Lung (tissue), 11 donors: ENCODE measurements at regions not wholly inside any gene's neighbourhood (a gene's known extent, or its start where the extent isn't known, plus 50 kb on each side); places are given as distances from the start of the nearest gene placed in this dataset.

ENCODE experiments used
- ATAC-seq: fragments of 200-7000 bp; cut with Tn5 transposase; one replicate; pipeline ENCODE4 v1.9.1; 2020; ENCODE audit warnings: moderate number of reproducible peaks; ENCODE audit not compliant: insufficient read depth, low FRiP score
- DNase-seq, 3 donors: peaks; one replicate each; pipeline ENCODE4 v3.0.0-alpha.2; 2013 to 2017
- H3K27ac ChIP-seq, 2 donors: one replicate each; pipeline ENCODE4 v1.5.1; 2013; ENCODE audit warnings: mild to moderate bottlenecking in 2 of 2, moderate library complexity in 2 of 2, control low read depth in 1 of 2, inconsistent platforms in 1 of 2, low read depth in 1 of 2, low read length in 1 of 2
- H3K27me3 ChIP-seq, 3 donors: one replicate each; pipeline ENCODE4 v1.5.1; 2013; ENCODE audit warnings: low read length in 2 of 3; ENCODE audit not compliant: control insufficient read depth in 3 of 3, insufficient read depth in 3 of 3
- H3K36me3 ChIP-seq, 4 donors: one replicate each; pipeline ENCODE4 v1.5.1; 2013; ENCODE audit warnings: low read length in 4 of 4, mild to moderate bottlenecking in 1 of 4, moderate library complexity in 1 of 4; ENCODE audit not compliant: control insufficient read depth in 4 of 4, insufficient read depth in 4 of 4
- H3K4me1 ChIP-seq, 5 donors: one replicate each; pipeline ENCODE4 v1.5.1; 2013; ENCODE audit warnings: low read length in 5 of 5, mild to moderate bottlenecking in 2 of 5, moderate library complexity in 1 of 5; ENCODE audit not compliant: control insufficient read depth in 5 of 5, insufficient read depth in 5 of 5
- H3K4me3 ChIP-seq: one replicate; pipeline ENCODE4 v1.5.1; 2013; ENCODE audit warnings: mild to moderate bottlenecking, control low read depth, moderate library complexity
- H3K9ac ChIP-seq, 2 donors: one replicate each; pipeline ENCODE4 v1.5.1; 2013; ENCODE audit warnings: low read length in 2 of 2, control low read depth in 1 of 2; ENCODE audit not compliant: insufficient read depth in 1 of 2
- H3K9me3 ChIP-seq, 4 donors: one replicate each; pipeline ENCODE4 v1.5.1; 2013; ENCODE audit warnings: low read length in 3 of 4, mild to moderate bottlenecking in 1 of 4, moderate library complexity in 1 of 4; ENCODE audit not compliant: control insufficient read depth in 4 of 4, insufficient read depth in 3 of 4
- CTCF ChIP-seq: IDR thresholded peaks from 2 replicates; pipeline ENCODE4 v1.5.1; 2012; ENCODE audit warnings: mild to moderate bottlenecking; ENCODE audit errors: control extremely low read depth, extremely low read depth
- WGBS, 2 donors: extraction: QIAGEN DNeasy Blood & Tissue Kit; methylation state at CpG; one replicate each; pipeline ENCODE4 v1.1.7; 2013; 5-methylcytosine and 5-hydroxymethylcytosine counted together
- donor health status: control.
- donor health status: control.
- donor health status: Bipolar disorder and iron deficiency.
- donor health status: healthy.
- donor health status: DM: yes; HTN: yes; CAD: no.

GRCh38 chr1:204773246-204773645, 87.7 kb upstream of the LRRN2 start:
- Histone ChIP-seq H3K4me3 (no peak overlapping the region), H3K27me3 (peaks cover 0 to 8% (median 2%) of the 10 kb centered on the region in 3 donors), H3K27ac (no peak overlapping the region), H3K4me1 (no peaks in the 10 kb centered on the region), H3K9me3 (peaks cover 0 to 4% (median 0%) of the 10 kb centered on the region in 4 donors), H3K36me3 (no peaks in the 10 kb centered on the region), H3K9ac (no peak overlapping the region)
- ATAC-seq (no peak), DNase-seq (no peak)
- WGBS, 2 donors: 60 to 85% methylated on average over 1 of the region's 1 CpG
- no peak for TF ChIP-seq CTCF

- Histone ChIP-seq H3K9ac (no peak overlapping the region), H3K27me3 (peaks cover 0 to 6% (median 0%) of the 10 kb centered on the region in 3 donors), H3K27ac (no peak overlapping the region), H3K9me3 (peaks cover 0 to 4% (median 0%) of the 10 kb centered on the region in 4 donors), H3K4me1 (no peaks in the 10 kb centered on the region), H3K36me3 (no peaks in the 10 kb centered on the region), H3K4me3 (no peak overlapping the region)
- TF ChIP-seq CTCF: no peak
- ATAC-seq (no peak), DNase-seq (no peak)
- WGBS, 2 donors: 55 to 81% methylated on average over 4 of the region's 4 CpGs
These were observed 90.0 kb upstream of the LRRN2 start for GRCh38 chr1:204775546-204775945.

GRCh38 chr1:204777591-204777990, 92.1 kb upstream of the LRRN2 start:
- Histone ChIP-seq H3K36me3 (no peaks in the 10 kb centered on the region), H3K9me3 (peaks cover 0 to 4% (median 0%) of the 10 kb centered on the region in 4 donors), H3K4me1 (no peaks in the 10 kb centered on the region), H3K27me3 (peaks cover 0 to 8% (median 0%) of the 10 kb centered on the region in 3 donors), H3K9ac (no peak overlapping the region), H3K27ac (no peak overlapping the region), H3K4me3 (no peak overlapping the region)
- ATAC-seq: no peak
- DNase-seq: no peak
- 80 to 85% methylated on average over 7 of the region's 7 CpGs for WGBS, 2 donors
- TF ChIP-seq CTCF: no peak

GRCh38 chr1:204780630-204781029, 90.0 kb upstream of the NFASC start:
- Histone ChIP-seq H3K9me3 (no peaks in the 10 kb centered on the region), H3K36me3 (no peaks in the 10 kb centered on the region), H3K9ac (no peak overlapping the region), H3K4me1 (no peaks in the 10 kb centered on the region), H3K27ac (no peak overlapping the region), H3K4me3 (no peak overlapping the region), H3K27me3 (peaks cover 0 to 11% (median 0%) of the 10 kb centered on the region in 3 donors)
- TF ChIP-seq CTCF: no peak
- ATAC-seq (no peak), DNase-seq (no peak)
- 75 to 93% methylated on average over 3 of the region's 3 CpGs for WGBS, 2 donors
